ENCODE measurements at regions not wholly inside any gene's neighbourhood (a gene's known extent, or its start where the extent isn't known, plus 50 kb on each side); places are given as distances from the start of the nearest gene placed in this dataset.

DNA sequence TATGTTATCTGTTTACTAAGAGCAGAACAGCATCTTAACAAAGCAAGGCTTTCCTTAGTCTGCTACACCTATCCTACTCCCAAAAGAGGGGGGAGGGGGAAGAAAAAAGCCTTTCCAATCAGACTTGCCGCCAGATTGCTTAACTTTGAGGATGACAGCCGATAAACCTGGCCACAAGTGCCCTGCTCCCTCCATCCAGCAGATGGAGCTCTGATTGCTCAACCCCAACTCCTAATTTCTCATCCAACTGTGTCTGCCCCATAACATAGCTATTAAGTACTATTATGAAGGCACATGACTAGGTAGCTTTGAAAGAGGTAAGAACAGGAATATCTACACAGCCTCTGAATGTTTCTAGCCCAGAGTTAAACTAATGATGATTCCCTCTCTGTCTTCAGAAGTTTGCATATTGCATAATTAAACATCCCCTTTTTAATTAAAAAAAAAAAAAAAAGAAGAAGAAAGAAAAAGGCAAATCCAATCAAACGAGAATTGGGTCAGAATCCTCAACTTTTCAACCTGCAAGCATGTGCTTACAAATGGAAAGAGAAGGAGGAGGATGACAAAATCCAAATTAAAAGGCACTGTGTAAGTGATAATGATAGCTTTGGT is 247.4 kb downstream of the GALC start:
- TF ChIP-seq, protein P1, sequence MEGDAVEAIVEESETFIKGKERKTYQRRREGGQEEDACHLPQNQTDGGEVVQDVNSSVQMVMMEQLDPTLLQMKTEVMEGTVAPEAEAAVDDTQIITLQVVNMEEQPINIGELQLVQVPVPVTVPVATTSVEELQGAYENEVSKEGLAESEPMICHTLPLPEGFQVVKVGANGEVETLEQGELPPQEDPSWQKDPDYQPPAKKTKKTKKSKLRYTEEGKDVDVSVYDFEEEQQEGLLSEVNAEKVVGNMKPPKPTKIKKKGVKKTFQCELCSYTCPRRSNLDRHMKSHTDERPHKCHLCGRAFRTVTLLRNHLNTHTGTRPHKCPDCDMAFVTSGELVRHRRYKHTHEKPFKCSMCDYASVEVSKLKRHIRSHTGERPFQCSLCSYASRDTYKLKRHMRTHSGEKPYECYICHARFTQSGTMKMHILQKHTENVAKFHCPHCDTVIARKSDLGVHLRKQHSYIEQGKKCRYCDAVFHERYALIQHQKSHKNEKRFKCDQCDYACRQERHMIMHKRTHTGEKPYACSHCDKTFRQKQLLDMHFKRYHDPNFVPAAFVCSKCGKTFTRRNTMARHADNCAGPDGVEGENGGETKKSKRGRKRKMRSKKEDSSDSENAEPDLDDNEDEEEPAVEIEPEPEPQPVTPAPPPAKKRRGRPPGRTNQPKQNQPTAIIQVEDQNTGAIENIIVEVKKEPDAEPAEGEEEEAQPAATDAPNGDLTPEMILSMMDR (IDR thresholded peaks at IDR 0.05; ENCODE audit: insufficient read depth, low read depth, low read length), result peak; percentile 57
- TF ChIP-seq EZH2 (IDR thresholded peaks at IDR 0.05; ENCODE audit: insufficient read depth, low read length), result no peak
